ENCODE measurements at regions not wholly inside any gene's neighbourhood (a gene's known extent, or its start where the extent isn't known, plus 50 kb on each side); places are given as distances from the start of the nearest gene placed in this dataset.

- no peak for ATAC-seq (ENCODE audit: low read depth)
- no peaks in the 10 kb centered on the region for H4K20me1 ChIP-seq (ENCODE audit: control insufficient read depth, insufficient read depth, low read length, poor library complexity, severe bottlenecking)
- H3K4me1 ChIP-seq (ENCODE audit: control insufficient read depth in 2 of 2, insufficient read depth in 2 of 2, low read length in 2 of 2), result no peaks in the 10 kb centered on the region
- no peak for TF ChIP-seq EZH2 (IDR thresholded peaks at IDR 0.05; ENCODE audit: borderline replicate concordance, insufficient read depth, low read depth, low read length, poor library complexity, severe bottlenecking)
- no peak for TF ChIP-seq CTCF (IDR thresholded peaks at IDR 0.05)
- CTCF ChIA-PET, result no interaction called here
- no peak overlapping the region for H3K27ac ChIP-seq (ENCODE audit: low read length in 2 of 2)
- no peaks in the 10 kb centered on the region for H3K4me1 Mint-ChIP-seq
- no peaks in the 10 kb centered on the region for H3K79me2 ChIP-seq (ENCODE audit: control insufficient read depth, insufficient read depth, low read length)
- POLR2A ChIA-PET, result no interaction called here
- H3K27me3 Mint-ChIP-seq, result peaks cover 25% of the 10 kb centered on the region
- H3K36me3 ChIP-seq (replicated peaks in 1 of 2; ENCODE audit: control extremely low read depth in 1 of 2, control insufficient read depth in 1 of 2, extremely low read depth in 1 of 2, insufficient read depth in 2 of 2, low read length in 1 of 2), result no peaks in the 10 kb centered on the region
- no peak overlapping the region for H3K4me3 ChIP-seq (ENCODE audit: control extremely low read depth in 1 of 5, extremely low read depth in 1 of 5, insufficient read depth in 1 of 5, low read depth in 2 of 5, low read length in 4 of 5)
- no peaks in the 10 kb centered on the region for H3K27me3 ChIP-seq (replicated peaks in 1 of 4; ENCODE audit: control extremely low read depth in 1 of 4, control insufficient read depth in 3 of 4, insufficient read depth in 4 of 4, low read length in 3 of 4)
- 61% methylated on average over 15 of the region's 16 CpGs for WGBS (ENCODE audit: insufficient coverage)
- H3K9me3 Mint-ChIP-seq (ENCODE audit: insufficient read depth), result no peaks in the 10 kb centered on the region
- no peak overlapping the region for H3K4me3 Mint-ChIP-seq
- H2AFZ ChIP-seq (ENCODE audit: insufficient read depth, low read depth, low read length, poor library complexity, severe bottlenecking), result no peak overlapping the region
- no peak overlapping the region for H3K27ac Mint-ChIP-seq
- DNase-seq, result no peak
- no peaks in the 10 kb centered on the region for H3K9me3 ChIP-seq (ENCODE audit: control extremely low read depth in 1 of 3, control insufficient read depth in 2 of 3, insufficient read depth in 1 of 3, low read length in 2 of 3)
- H3K4me2 ChIP-seq (replicated peaks; ENCODE audit: low read depth, low read length, poor library complexity, severe bottlenecking), result no peak overlapping the region
- H3K9ac ChIP-seq (ENCODE audit: low read length), result no peak overlapping the region
- intact Hi-C loops (cut with micrococcal nuclease), result no loop called here
Measured at GRCh38 chr9:135297456-135298075, 182.0 kb upstream of the PPP1R26 start.

- Mint-ChIP-seq H3K9me3 (ENCODE audit: insufficient read depth) (no peaks in the 10 kb centered on the region), H3K4me1 (no peaks in the 10 kb centered on the region), H3K27ac (no peak overlapping the region), H3K27me3 (peaks cover 18% of the 10 kb centered on the region), H3K4me3 (no peak overlapping the region)
- no peaks in the 10 kb centered on the region for H3K79me2 ChIP-seq (ENCODE audit: control insufficient read depth, insufficient read depth, low read length)
- no peak for ATAC-seq (ENCODE audit: low read depth)
- no peak for DNase-seq
- H3K4me3 ChIP-seq (ENCODE audit: control extremely low read depth in 1 of 5, extremely low read depth in 1 of 5, insufficient read depth in 1 of 5, low read depth in 2 of 5, low read length in 4 of 5), result no peak overlapping the region
- H3K27me3 ChIP-seq (replicated peaks in 1 of 4; ENCODE audit: control extremely low read depth in 1 of 4, control insufficient read depth in 3 of 4, insufficient read depth in 4 of 4, low read length in 3 of 4), result no peaks in the 10 kb centered on the region
- no peaks in the 10 kb centered on the region for H4K20me1 ChIP-seq (ENCODE audit: control insufficient read depth, insufficient read depth, low read length, poor library complexity, severe bottlenecking)
- POLR2A ChIA-PET, result no interaction called here
- H3K4me1 ChIP-seq (ENCODE audit: control insufficient read depth in 2 of 2, insufficient read depth in 2 of 2, low read length in 2 of 2), result no peaks in the 10 kb centered on the region
- H3K9me3 ChIP-seq (ENCODE audit: control extremely low read depth in 1 of 3, control insufficient read depth in 2 of 3, insufficient read depth in 1 of 3, low read length in 2 of 3), result no peaks in the 10 kb centered on the region
- WGBS (ENCODE audit: insufficient coverage), result 83% methylated on average over 9 of the region's 10 CpGs
- CTCF ChIA-PET, result no interaction called here
- TF ChIP-seq CTCF (IDR thresholded peaks at IDR 0.05) (no peak), EZH2 (IDR thresholded peaks at IDR 0.05; ENCODE audit: borderline replicate concordance, insufficient read depth, low read depth, low read length, poor library complexity, severe bottlenecking) (no peak)
- H3K9ac ChIP-seq (ENCODE audit: low read length), result no peak overlapping the region
- no peaks in the 10 kb centered on the region for H3K36me3 ChIP-seq (replicated peaks in 1 of 2; ENCODE audit: control extremely low read depth in 1 of 2, control insufficient read depth in 1 of 2, extremely low read depth in 1 of 2, insufficient read depth in 2 of 2, low read length in 1 of 2)
- H2AFZ ChIP-seq (ENCODE audit: insufficient read depth, low read depth, low read length, poor library complexity, severe bottlenecking), result no peak overlapping the region
- no peak overlapping the region for H3K27ac ChIP-seq (ENCODE audit: low read length in 2 of 2)
- intact Hi-C loops (cut with micrococcal nuclease), result no loop called here
- H3K4me2 ChIP-seq (replicated peaks; ENCODE audit: low read depth, low read length, poor library complexity, severe bottlenecking), result no peak overlapping the region
Measured at GRCh38 chr9:135299239-135299590, 180.4 kb upstream of the PPP1R26 start.
